GM18498 (cell line): ENCODE measurements at regions not wholly inside any gene's neighbourhood (a gene's known extent, or its start where the extent isn't known, plus 50 kb on each side); places are given as distances from the start of the nearest gene placed in this dataset.
"Not testable (repeated sequence)": the region's sequence is repeated elsewhere in the genome, so short reads cannot be mapped to it uniquely, and the experiment has no call there.

Experiments
- ATAC-seq: cut with Tn5 transposase; IDR thresholded peaks from one replicate; pipeline ENCODE4 v1.9.1; 2021; ENCODE audit warnings: mild to moderate bottlenecking, moderate library complexity; ENCODE audit not compliant: unreplicated experiment

- no peak for ATAC-seq
Observed at GRCh38 chrY:7814361-7814760, 902.8 kb upstream of the AMELY start.

- no peak for ATAC-seq
Observed at GRCh38 chrY:7810359-7810758, 898.8 kb upstream of the AMELY start.

- no peak for ATAC-seq
Observed at GRCh38 chrY:7807516-7807870, 895.9 kb upstream of the AMELY start.

GRCh38 chrY:7806592-7807515, 895.3 kb upstream of the AMELY start:
- no peak for ATAC-seq

- ATAC-seq = no peak
Observed at GRCh38 chrY:7805624-7806023, 894.1 kb upstream of the AMELY start.

- ATAC-seq = no peak
Observed at GRCh38 chrY:7803737-7804136, 892.2 kb upstream of the AMELY start.

- ATAC-seq = no peak
Observed at GRCh38 chrY:7796128-7796527, 884.6 kb upstream of the AMELY start.

- ATAC-seq = no peak
Observed at GRCh38 chrY:7794441-7794840, 882.9 kb upstream of the AMELY start.

- no peak for ATAC-seq
Observed at GRCh38 chrY:7793989-7794388, 882.4 kb upstream of the AMELY start.

- no peak for ATAC-seq
Observed at GRCh38 chrY:7792431-7792830, 880.9 kb upstream of the AMELY start.

GRCh38 chrY:7781501-7781900, 869.9 kb upstream of the AMELY start:
- ATAC-seq = no peak

- not testable (repeated sequence) for ATAC-seq
Observed at GRCh38 chrY:7775436-7775835, 863.9 kb upstream of the AMELY start.

- no peak for ATAC-seq
Observed at GRCh38 chrY:7771771-7772170, 860.2 kb upstream of the AMELY start.

GRCh38 chrY:7769790-7770375, 858.3 kb upstream of the AMELY start:
- no peak for ATAC-seq

GRCh38 chrY:7768901-7769300, 857.3 kb upstream of the AMELY start:
- no peak for ATAC-seq

- ATAC-seq = no peak
Observed at GRCh38 chrY:7753711-7754110, 842.2 kb upstream of the AMELY start.

GRCh38 chrY:7746781-7747180, 835.2 kb upstream of the AMELY start:
- no peak for ATAC-seq

GRCh38 chrY:7745581-7745901, 834.0 kb upstream of the AMELY start:
- no peak for ATAC-seq

GRCh38 chrY:7744691-7745580, 833.4 kb upstream of the AMELY start:
- no peak for ATAC-seq

- no peak for ATAC-seq
Observed at GRCh38 chrY:7736847-7737365, 825.4 kb upstream of the AMELY start.

GRCh38 chrY:7731651-7732050, 820.1 kb upstream of the AMELY start:
- no peak for ATAC-seq
